ENCODE measurements at regions not wholly inside any gene's neighbourhood (a gene's known extent, or its start where the extent isn't known, plus 50 kb on each side); places are given as distances from the start of the nearest gene placed in this dataset.
"Not testable (repeated sequence)": the region's sequence is repeated elsewhere in the genome, so short reads cannot be mapped to it uniquely, and the experiment has no call there.

- DNase-seq (ENCODE audit: low spot score) = not testable (repeated sequence)
Measured at GRCh38 chr3:78512786-78513185, 1255.0 kb downstream of the ROBO1 start.

- no peak for DNase-seq (ENCODE audit: low spot score)
Measured at GRCh38 chr3:78516437-78516836, 1251.4 kb downstream of the ROBO1 start.

GRCh38 chr3:78516937-78517336 lies 1250.9 kb downstream of the ROBO1 start:
- DNase-seq (ENCODE audit: low spot score) = no peak

GRCh38 chr3:78517965-78518364 lies 1249.8 kb downstream of the ROBO1 start:
- no peak for DNase-seq (ENCODE audit: low spot score)

- DNase-seq (ENCODE audit: low spot score) = no peak
Measured at GRCh38 chr3:78519281-78519680, 1248.5 kb downstream of the ROBO1 start.

GRCh38 chr3:78529601-78530000 lies 1238.2 kb downstream of the ROBO1 start:
- DNase-seq (ENCODE audit: low spot score) = no peak

- DNase-seq (ENCODE audit: low spot score) = no peak
Measured at GRCh38 chr3:78540485-78540884, 1227.3 kb downstream of the ROBO1 start.

- no peak for DNase-seq (ENCODE audit: low spot score)
Measured at GRCh38 chr3:78545827-78546226, 1222.0 kb downstream of the ROBO1 start.

All from H4 (cell line).